Spleen (tissue), 11 donors: ENCODE measurements at regions not wholly inside any gene's neighbourhood (a gene's known extent, or its start where the extent isn't known, plus 50 kb on each side); places are given as distances from the start of the nearest gene placed in this dataset.

Source experiments
- DNase-seq: peaks from one replicate; pipeline ENCODE4 v3.0.0-alpha.2; 2020
- H3K27ac ChIP-seq, 8 donors: fragments of 200-600 bp; sonication (generic) in 7 of 8; 1 replicate in 4 of 8; 2 replicates in 4 of 8; pipeline versions ENCODE4 v1.5.0 to v1.8.0; 2016 to 2021; ENCODE audit warnings: inconsistent platforms in 4 of 8, mild to moderate bottlenecking in 4 of 8, moderate library complexity in 1 of 8
- H3K27me3 ChIP-seq, 7 donors: fragments of 200-600 bp; sonication (generic) in 6 of 7; replicated peaks in 1 of 7; 1 replicate in 4 of 7; 2 replicates in 3 of 7; pipeline versions ENCODE4 v1.5.0 to v1.8.0; 2016 to 2021; ENCODE audit warnings: inconsistent platforms in 3 of 7, mild to moderate bottlenecking in 1 of 7
- H3K36me3 ChIP-seq, 6 donors: fragments of 200-600 bp; sonication (generic) in 5 of 6; 1 replicate in 4 of 6; 2 replicates in 2 of 6; pipeline versions ENCODE4 v1.5.0 to v1.8.0; 2016 to 2021; ENCODE audit warnings: inconsistent platforms in 2 of 6
- H3K4me1 ChIP-seq, 6 donors: fragments of 200-600 bp; sonication (generic) in 5 of 6; 1 replicate in 3 of 6; 2 replicates in 3 of 6; pipeline versions ENCODE4 v1.5.0 to v1.8.0; 2016 to 2021; ENCODE audit warnings: inconsistent platforms in 3 of 6
- H3K4me3 ChIP-seq, 8 donors: fragments of 200-600 bp; sonication (generic) in 7 of 8; 1 replicate in 4 of 8; 2 replicates in 4 of 8; pipeline versions ENCODE4 v1.5.0 to v1.8.0; 2016 to 2021; ENCODE audit warnings: inconsistent platforms in 4 of 8, mild to moderate bottlenecking in 4 of 8, moderate library complexity in 2 of 8
- H3K9me3 ChIP-seq, 8 donors: fragments of 200-600 bp; sonication (generic) in 7 of 8; 1 replicate in 4 of 8; 2 replicates in 4 of 8; pipeline versions ENCODE4 v1.5.0 to v1.8.0; 2016 to 2021; ENCODE audit warnings: inconsistent platforms in 4 of 8
- CTCF ChIP-seq, 11 experiments: fragments of 200-600 bp in 7 of 11; fragments of 450-650 bp in 4 of 11; sonication (generic) in 4 of 11; IDR thresholded peaks in 8 of 11; conservative IDR thresholded peaks in 3 of 11; 1 replicate in 7 of 11; 2 replicates in 4 of 11; pipeline versions ENCODE4 v1.4.0 to v1.8.0; 2016 to 2021; ENCODE audit warnings: antibody characterized with exemption in 11 of 11, inconsistent platforms in 4 of 11, mild to moderate bottlenecking in 1 of 11
- POLR2A ChIP-seq, 3 donors: fragments of 450-650 bp; IDR thresholded peaks; one replicate each; pipeline ENCODE4 v1.5.1; 2017; ENCODE audit warnings: antibody characterized with exemption in 3 of 3, mild to moderate bottlenecking in 1 of 3
- POLR2AphosphoS5 ChIP-seq, 3 donors: sonication (generic); formaldehyde crosslinking; IDR thresholded peaks; one replicate each; pipeline ENCODE4 v1.5.1; 2017; ENCODE audit warnings: antibody characterized with exemption in 3 of 3
- WGBS, 5 donors: extraction: QIAGEN DNeasy Blood & Tissue Kit in 3 of 5; methylation state at CpG; one replicate each; pipeline versions ENCODE4 v1.1.5 to v1.1.7; 2013 to 2018; 5-methylcytosine and 5-hydroxymethylcytosine counted together
- intact Hi-C: fragments of 100-400 bp; cut with DNase I; formaldehyde crosslinking; loops from one replicate; pipeline ENCODE4 v1.15.0; 2023; ENCODE audit warnings: low total_unique reads
- donor health status: healthy with polysubstance abuse.
- donor health status: DM: no; HTN: no; CAD: no; lungs with moderate emphysema.
- donor health status: DM: no; HTN: no; CAD: no.
- donor health status: Bipolar disorder and iron deficiency.
- donor health status: healthy.
- donor health status: DM: no; HTN: no; CAD: no.
- donor health status: DM: yes; HTN: yes; CAD: no.

- WGBS, 5 donors = 68 to 80% (median 74%) methylated on average over 3 of the region's 3 CpGs
- DNase-seq = no peak
- Histone ChIP-seq H3K9me3 (no peaks in the 10 kb centered on the region), H3K27ac (no peak overlapping the region), H3K36me3 (no peaks in the 10 kb centered on the region), H3K4me3 (no peak overlapping the region), H3K4me1 (no peaks in the 10 kb centered on the region), H3K27me3 (peaks cover 0 to 6% (median 0%) of the 10 kb centered on the region in 7 donors)
- TF ChIP-seq CTCF (IDR thresholded peaks at IDR 0.05 in 8 of 11, conservative IDR thresholded peaks at IDR 0.05 in 3 of 11) (no peak), POLR2AphosphoS5 (IDR thresholded peaks at IDR 0.05) (no peak), POLR2A (IDR thresholded peaks at IDR 0.05) (no peak)
- intact Hi-C loops = no loop called here
Measured at GRCh38 chr18:73893880-73894279, 253.8 kb downstream of the FBXO15 start.

GRCh38 chr18:73891572-73892421 lies 255.8 kb downstream of the FBXO15 start:
- Histone ChIP-seq H3K4me3 (no peak overlapping the region), H3K36me3 (no peaks in the 10 kb centered on the region), H3K27ac (no peak overlapping the region), H3K27me3 (peaks cover 0 to 6% (median 0%) of the 10 kb centered on the region in 7 donors), H3K9me3 (no peaks in the 10 kb centered on the region), H3K4me1 (no peaks in the 10 kb centered on the region)
- TF ChIP-seq POLR2A (IDR thresholded peaks at IDR 0.05) (no peak), POLR2AphosphoS5 (IDR thresholded peaks at IDR 0.05) (no peak), CTCF (IDR thresholded peaks at IDR 0.05 in 8 of 11, conservative IDR thresholded peaks at IDR 0.05 in 3 of 11) (no peak)
- intact Hi-C loops = no loop called here
- 45 to 54% (median 51%) methylated on average over 18 to 20 of the region's 20 CpGs for WGBS, 5 donors
- DNase-seq = no peak

- DNase-seq = no peak
- Histone ChIP-seq H3K4me1 (no peaks in the 10 kb centered on the region), H3K9me3 (no peaks in the 10 kb centered on the region), H3K36me3 (no peaks in the 10 kb centered on the region), H3K27ac (no peak overlapping the region), H3K27me3 (peaks cover 0 to 4% (median 0%) of the 10 kb centered on the region in 7 donors), H3K4me3 (no peak overlapping the region)
- intact Hi-C loops = no loop called here
- WGBS, 5 donors = 71 to 87% (median 81%) methylated on average over 6 of the region's 6 CpGs
- TF ChIP-seq POLR2AphosphoS5 (IDR thresholded peaks at IDR 0.05) = no peak
- TF ChIP-seq CTCF (IDR thresholded peaks at IDR 0.05 in 8 of 11, conservative IDR thresholded peaks at IDR 0.05 in 3 of 11) = no peak
- no peak for TF ChIP-seq POLR2A (IDR thresholded peaks at IDR 0.05)
Measured at GRCh38 chr18:73888565-73888964, 259.1 kb downstream of the FBXO15 start.

- intact Hi-C loops = no loop called here
- H3K4me1 ChIP-seq = no peaks in the 10 kb centered on the region
- H3K4me3 ChIP-seq = no peak overlapping the region
- H3K36me3 ChIP-seq = no peaks in the 10 kb centered on the region
- TF ChIP-seq CTCF (IDR thresholded peaks at IDR 0.05 in 8 of 11, conservative IDR thresholded peaks at IDR 0.05 in 3 of 11) = no peak
- TF ChIP-seq POLR2A (IDR thresholded peaks at IDR 0.05) = no peak
- TF ChIP-seq POLR2AphosphoS5 (IDR thresholded peaks at IDR 0.05) = no peak
- H3K27ac ChIP-seq = no peak overlapping the region
- 68 to 85% (median 81%) methylated on average over 3 of the region's 3 CpGs for WGBS, 5 donors
- no peaks in the 10 kb centered on the region for H3K9me3 ChIP-seq
- DNase-seq = no peak
- peaks cover 0 to 3% (median 0%) of the 10 kb centered on the region in 7 donors for H3K27me3 ChIP-seq
Measured at GRCh38 chr18:73887801-73888200, 259.8 kb downstream of the FBXO15 start.
